ENCODE measurements at regions not wholly inside any gene's neighbourhood (a gene's known extent, or its start where the extent isn't known, plus 50 kb on each side); places are given as distances from the start of the nearest gene placed in this dataset.

DNA sequence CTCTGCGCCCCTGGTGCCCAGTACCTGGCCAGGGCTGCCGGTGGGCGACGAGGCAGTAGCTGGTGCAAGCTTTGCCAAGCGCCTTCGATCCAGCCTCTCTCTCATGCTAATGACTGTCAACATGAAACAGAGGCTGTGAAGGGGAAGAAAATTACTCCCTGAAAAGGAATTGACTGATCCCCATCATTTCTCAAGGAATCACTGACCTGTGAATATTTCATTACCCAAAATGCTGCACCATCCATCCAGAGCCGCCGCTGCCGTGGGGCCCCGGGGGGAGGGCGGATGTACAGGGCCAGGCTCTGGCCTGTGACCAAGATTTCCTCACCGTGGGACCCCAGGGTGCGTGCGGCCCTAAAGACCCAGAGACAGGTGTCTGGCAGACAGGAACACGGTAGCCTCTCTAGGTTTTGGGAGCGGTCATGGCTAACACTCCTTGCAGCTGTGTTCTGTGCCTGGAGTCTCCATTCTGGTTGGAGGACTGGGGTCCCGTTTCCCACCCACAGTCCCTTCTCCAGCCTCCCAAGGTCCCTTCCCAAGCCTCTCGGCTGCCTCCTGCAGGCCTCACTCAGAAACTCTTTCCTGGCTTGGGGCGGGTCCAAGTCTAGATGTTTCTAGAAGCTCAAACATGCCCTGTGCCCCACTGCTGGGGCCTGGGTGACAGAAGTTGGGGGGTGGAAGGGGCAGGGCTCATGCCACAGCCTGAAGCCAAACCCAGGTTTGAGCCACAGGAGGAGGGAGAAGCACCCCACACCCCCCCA lies 73.3 kb downstream of the ENGASE start:
- H3K27me3 Mint-ChIP-seq (ENCODE audit: low read depth) = no peaks in the 10 kb centered on the region
- ChIA-PET POLR2A (interaction anchor here (1.1 kb wide), 1 partner anchor 28 kb away, joined by 3 read pairs; no protein-coding TSS in a partner anchor), CTCF (interaction anchor here (0.6 to 1.2 kb wide), 5 partner anchors 12 to 244 kb away, joined by 3 to 4 read pairs (median 4); no protein-coding TSS in a partner anchor)
- no peaks in the 10 kb centered on the region for H3K36me3 Mint-ChIP-seq
- no peak for DNase-seq (ENCODE audit: low spot score)
- ATAC-seq = no peak
- H3K4me1 Mint-ChIP-seq = peaks cover 10% of the 10 kb centered on the region
- no peak overlapping the region for H3K27ac Mint-ChIP-seq
- no peak overlapping the region for H3K4me3 Mint-ChIP-seq
- no peaks in the 10 kb centered on the region for H3K9me3 Mint-ChIP-seq
- TF ChIP-seq CTCF (IDR thresholded peaks at IDR 0.05) (no peak), USF2 (CRISPR knock-in tag; IDR thresholded peaks at IDR 0.05) (no peak)

GRCh38 chr17:79146562-79146961 lies 71.9 kb downstream of the ENGASE start:
- POLR2A ChIA-PET = no interaction called here
- no peak overlapping the region for H3K27ac Mint-ChIP-seq
- ATAC-seq = no peak

DNA sequence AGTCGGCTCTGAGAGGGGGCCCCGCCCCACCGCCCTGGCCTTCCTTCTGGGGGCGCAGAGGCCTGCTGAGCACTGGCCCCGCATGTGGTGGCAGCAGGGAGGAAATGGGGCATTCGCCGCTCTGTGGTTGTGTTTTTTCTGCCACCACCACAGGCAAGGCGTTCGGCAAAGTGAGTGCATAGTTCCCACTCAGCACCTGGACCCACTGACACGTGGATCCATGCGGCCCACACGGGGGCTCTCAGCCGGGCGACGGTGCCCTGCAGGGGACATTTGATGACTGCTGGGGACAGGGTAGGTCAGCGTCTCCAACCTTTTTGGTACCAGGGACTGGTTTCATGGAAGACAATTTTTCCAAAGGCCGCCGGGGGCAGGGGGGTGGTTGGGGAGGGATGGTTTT lies 70.9 kb downstream of the ENGASE start:
- CTCF ChIA-PET = no interaction called here
- Mint-ChIP-seq H3K36me3 (no peaks in the 10 kb centered on the region), H3K27me3 (ENCODE audit: low read depth) (no peaks in the 10 kb centered on the region), H3K9me3 (no peaks in the 10 kb centered on the region), H3K4me3 (no peak overlapping the region), H3K4me1 (no peaks in the 10 kb centered on the region), H3K27ac (no peak overlapping the region)
- no peak for TF ChIP-seq SOX15 (CRISPR knock-in tag; IDR thresholded peaks at IDR 0.05)
- no peak for TF ChIP-seq CBFB (CRISPR knock-in tag; IDR thresholded peaks at IDR 0.05; ENCODE audit: low read depth)
- no peak for TF ChIP-seq ESRRA (CRISPR knock-in tag; IDR thresholded peaks at IDR 0.05; ENCODE audit: borderline replicate concordance)
- TF ChIP-seq ZNF232 (CRISPR knock-in tag; IDR thresholded peaks at IDR 0.05) = no peak
- TF ChIP-seq FOXP4 (CRISPR knock-in tag; IDR thresholded peaks at IDR 0.05) = no peak
- TF ChIP-seq, protein P1, sequence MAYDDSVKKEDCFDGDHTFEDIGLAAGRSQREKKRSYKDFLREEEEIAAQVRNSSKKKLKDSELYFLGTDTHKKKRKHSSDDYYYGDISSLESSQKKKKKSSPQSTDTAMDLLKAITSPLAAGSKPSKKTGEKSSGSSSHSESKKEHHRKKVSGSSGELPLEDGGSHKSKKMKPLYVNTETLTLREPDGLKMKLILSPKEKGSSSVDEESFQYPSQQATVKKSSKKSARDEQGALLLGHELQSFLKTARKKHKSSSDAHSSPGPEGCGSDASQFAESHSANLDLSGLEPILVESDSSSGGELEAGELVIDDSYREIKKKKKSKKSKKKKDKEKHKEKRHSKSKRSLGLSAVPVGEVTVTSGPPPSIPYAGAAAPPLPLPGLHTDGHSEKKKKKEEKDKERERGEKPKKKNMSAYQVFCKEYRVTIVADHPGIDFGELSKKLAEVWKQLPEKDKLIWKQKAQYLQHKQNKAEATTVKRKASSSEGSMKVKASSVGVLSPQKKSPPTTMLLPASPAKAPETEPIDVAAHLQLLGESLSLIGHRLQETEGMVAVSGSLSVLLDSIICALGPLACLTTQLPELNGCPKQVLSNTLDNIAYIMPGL (CRISPR knock-in tag; IDR thresholded peaks at IDR 0.05) = no peak
- no peak for TF ChIP-seq ZNF396 (CRISPR knock-in tag; IDR thresholded peaks at IDR 0.05; ENCODE audit: borderline replicate concordance)
- no peak for TF ChIP-seq ZNF121 (CRISPR knock-in tag; IDR thresholded peaks at IDR 0.05)
- TF ChIP-seq, protein P2, sequence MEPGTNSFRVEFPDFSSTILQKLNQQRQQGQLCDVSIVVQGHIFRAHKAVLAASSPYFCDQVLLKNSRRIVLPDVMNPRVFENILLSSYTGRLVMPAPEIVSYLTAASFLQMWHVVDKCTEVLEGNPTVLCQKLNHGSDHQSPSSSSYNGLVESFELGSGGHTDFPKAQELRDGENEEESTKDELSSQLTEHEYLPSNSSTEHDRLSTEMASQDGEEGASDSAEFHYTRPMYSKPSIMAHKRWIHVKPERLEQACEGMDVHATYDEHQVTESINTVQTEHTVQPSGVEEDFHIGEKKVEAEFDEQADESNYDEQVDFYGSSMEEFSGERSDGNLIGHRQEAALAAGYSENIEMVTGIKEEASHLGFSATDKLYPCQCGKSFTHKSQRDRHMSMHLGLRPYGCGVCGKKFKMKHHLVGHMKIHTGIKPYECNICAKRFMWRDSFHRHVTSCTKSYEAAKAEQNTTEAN (CRISPR knock-in tag; IDR thresholded peaks at IDR 0.05) = no peak
- TF ChIP-seq, protein P3, sequence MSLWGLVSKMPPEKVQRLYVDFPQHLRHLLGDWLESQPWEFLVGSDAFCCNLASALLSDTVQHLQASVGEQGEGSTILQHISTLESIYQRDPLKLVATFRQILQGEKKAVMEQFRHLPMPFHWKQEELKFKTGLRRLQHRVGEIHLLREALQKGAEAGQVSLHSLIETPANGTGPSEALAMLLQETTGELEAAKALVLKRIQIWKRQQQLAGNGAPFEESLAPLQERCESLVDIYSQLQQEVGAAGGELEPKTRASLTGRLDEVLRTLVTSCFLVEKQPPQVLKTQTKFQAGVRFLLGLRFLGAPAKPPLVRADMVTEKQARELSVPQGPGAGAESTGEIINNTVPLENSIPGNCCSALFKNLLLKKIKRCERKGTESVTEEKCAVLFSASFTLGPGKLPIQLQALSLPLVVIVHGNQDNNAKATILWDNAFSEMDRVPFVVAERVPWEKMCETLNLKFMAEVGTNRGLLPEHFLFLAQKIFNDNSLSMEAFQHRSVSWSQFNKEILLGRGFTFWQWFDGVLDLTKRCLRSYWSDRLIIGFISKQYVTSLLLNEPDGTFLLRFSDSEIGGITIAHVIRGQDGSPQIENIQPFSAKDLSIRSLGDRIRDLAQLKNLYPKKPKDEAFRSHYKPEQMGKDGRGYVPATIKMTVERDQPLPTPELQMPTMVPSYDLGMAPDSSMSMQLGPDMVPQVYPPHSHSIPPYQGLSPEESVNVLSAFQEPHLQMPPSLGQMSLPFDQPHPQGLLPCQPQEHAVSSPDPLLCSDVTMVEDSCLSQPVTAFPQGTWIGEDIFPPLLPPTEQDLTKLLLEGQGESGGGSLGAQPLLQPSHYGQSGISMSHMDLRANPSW (CRISPR knock-in tag; conservative IDR thresholded peaks at IDR 0.05; ENCODE audit: low read depth) = no peak
- no peak for TF ChIP-seq KAT7 (CRISPR knock-in tag; IDR thresholded peaks at IDR 0.05; ENCODE audit: borderline replicate concordance)
- no peak for TF ChIP-seq RORB (CRISPR knock-in tag; IDR thresholded peaks at IDR 0.05)
- DNase-seq (ENCODE audit: low spot score) (no peak), ATAC-seq (no peak)
- POLR2A ChIA-PET = no interaction called here

More at GRCh38 chr17:79146562-79146961, 71.9 kb downstream of the ENGASE start:
- Mint-ChIP-seq H3K36me3 (no peaks in the 10 kb centered on the region), H3K27me3 (ENCODE audit: low read depth) (no peaks in the 10 kb centered on the region), H3K4me3 (no peak overlapping the region), H3K4me1 (peaks cover 3% of the 10 kb centered on the region), H3K9me3 (no peaks in the 10 kb centered on the region)
- CTCF ChIA-PET = interaction anchor here (0.8 kb wide), 1 partner anchor 242 kb away, joined by 3 read pairs; no protein-coding TSS in a partner anchor
- DNase-seq (ENCODE audit: low spot score) = no peak
- TF ChIP-seq ZNF423 (CRISPR knock-in tag; IDR thresholded peaks at IDR 0.05) (no peak), ATF2 (CRISPR knock-in tag; IDR thresholded peaks at IDR 0.05; ENCODE audit: borderline replicate concordance, low read depth) (no peak), ZNF219 (CRISPR knock-in tag; IDR thresholded peaks at IDR 0.05; ENCODE audit: borderline replicate concordance) (no peak)

Measured in WTC11 (cell line).